ENCODE measurements at regions not wholly inside any gene's neighbourhood (a gene's known extent, or its start where the extent isn't known, plus 50 kb on each side); places are given as distances from the start of the nearest gene placed in this dataset.

GRCh38 chr2:107393516-107393915 is 433.2 kb upstream of the RGPD4 start:
- TF ChIP-seq POLR2A (IDR thresholded peaks at IDR 0.05; ENCODE audit: low read length) (no peak), GATA1 (IDR thresholded peaks at IDR 0.05; ENCODE audit: low read depth, low read length) (no peak)

Data from erythroblast (primary cell).